IgD-negative memory B cell (primary cell): ENCODE measurements at regions not wholly inside any gene's neighbourhood (a gene's known extent, or its start where the extent isn't known, plus 50 kb on each side); places are given as distances from the start of the nearest gene placed in this dataset.
"Not testable (repeated sequence)": the region's sequence is repeated elsewhere in the genome, so short reads cannot be mapped to it uniquely, and the experiment has no call there.

ENCODE experiments used
- H3K27ac Mint-ChIP-seq, 3 donors: one replicate each; pipeline ENCODE4 v1.8.0; 2020 to 2022; ENCODE audit warnings: mild to moderate bottlenecking in 3 of 3, mixed read lengths in 3 of 3, moderate library complexity in 1 of 3
- H3K27me3 Mint-ChIP-seq: one replicate; pipeline ENCODE4 v1.8.0; 2021; ENCODE audit warnings: mixed read lengths
- H3K36me3 Mint-ChIP-seq: one replicate; pipeline ENCODE4 v1.8.0; 2020; ENCODE audit warnings: mild to moderate bottlenecking, mixed read lengths
- H3K4me1 Mint-ChIP-seq, 3 donors: one replicate each; pipeline ENCODE4 v1.8.0; 2020 to 2022; ENCODE audit warnings: mixed read lengths in 3 of 3, mild to moderate bottlenecking in 1 of 3
- H3K4me3 Mint-ChIP-seq, 4 donors: one replicate each; pipeline ENCODE4 v1.8.0; 2020 to 2022; ENCODE audit warnings: mild to moderate bottlenecking in 4 of 4, mixed read lengths in 4 of 4, moderate library complexity in 3 of 4
- H3K9me3 Mint-ChIP-seq, 3 donors: one replicate each; pipeline ENCODE4 v1.8.0; 2020 to 2021; ENCODE audit warnings: mixed read lengths in 3 of 3, mild to moderate bottlenecking in 1 of 3

GRCh38 chr9:115416299-115416698, 298.3 kb upstream of the TNC start:
- Mint-ChIP-seq H3K4me1 (peaks cover 0 to 4% (median 2%) of the 10 kb centered on the region in 3 donors), H3K9me3 (peaks cover 4 to 8% (median 6%) of the 10 kb centered on the region in 3 donors), H3K4me3 (no peak overlapping the region), H3K27ac (no peak overlapping the region), H3K36me3 (no peaks in the 10 kb centered on the region), H3K27me3 (peaks cover 1% of the 10 kb centered on the region)

- not testable (repeated sequence) for H3K4me1 Mint-ChIP-seq, H3K4me3 Mint-ChIP-seq, H3K27ac Mint-ChIP-seq, H3K36me3 Mint-ChIP-seq, H3K27me3 Mint-ChIP-seq
- peaks cover 4 to 13% (median 9%) of the 10 kb centered on the region in 3 donors for H3K9me3 Mint-ChIP-seq
Observed at GRCh38 chr9:115418181-115418580, 300.2 kb upstream of the TNC start.

- no peaks in the 10 kb centered on the region for H3K4me1 Mint-ChIP-seq
- no peak overlapping the region for H3K4me3 Mint-ChIP-seq
- no peaks in the 10 kb centered on the region for H3K36me3 Mint-ChIP-seq
- no peaks in the 10 kb centered on the region for H3K27me3 Mint-ChIP-seq
- H3K9me3 Mint-ChIP-seq: peaks cover 9 to 24% (median 13%) of the 10 kb centered on the region in 3 donors
- peak overlapping the region in 1 of 3 donors; percentile 35 for H3K27ac Mint-ChIP-seq
Observed at GRCh38 chr9:115422932-115423440, 305.0 kb upstream of the TNC start.

GRCh38 chr9:115423646-115424045, 305.7 kb upstream of the TNC start:
- Mint-ChIP-seq H3K9me3 (peaks cover 9 to 24% (median 13%) of the 10 kb centered on the region in 3 donors), H3K4me1 (no peaks in the 10 kb centered on the region), H3K4me3 (no peak overlapping the region), H3K27me3 (no peaks in the 10 kb centered on the region), H3K36me3 (no peaks in the 10 kb centered on the region), H3K27ac (no peak overlapping the region)

GRCh38 chr9:115425601-115426000, 307.6 kb upstream of the TNC start:
- Mint-ChIP-seq H3K4me3 (no peak overlapping the region), H3K36me3 (no peaks in the 10 kb centered on the region), H3K4me1 (no peaks in the 10 kb centered on the region), H3K27ac (no peak overlapping the region), H3K9me3 (peaks cover 9 to 23% (median 10%) of the 10 kb centered on the region in 3 donors), H3K27me3 (no peaks in the 10 kb centered on the region)

GRCh38 chr9:115437418-115437817, 319.5 kb upstream of the TNC start:
- Mint-ChIP-seq H3K27me3 (no peaks in the 10 kb centered on the region), H3K4me3 (no peak overlapping the region), H3K4me1 (no peaks in the 10 kb centered on the region), H3K9me3 (peaks cover 0 to 5% (median 4%) of the 10 kb centered on the region in 3 donors), H3K27ac (no peak overlapping the region), H3K36me3 (no peaks in the 10 kb centered on the region)

- Mint-ChIP-seq H3K27ac (no peak overlapping the region), H3K27me3 (no peaks in the 10 kb centered on the region), H3K4me3 (no peak overlapping the region), H3K4me1 (no peaks in the 10 kb centered on the region), H3K36me3 (peaks cover 2% of the 10 kb centered on the region), H3K9me3 (peaks cover 0 to 5% (median 2%) of the 10 kb centered on the region in 3 donors)
Observed at GRCh38 chr9:115439641-115440040, 321.7 kb upstream of the TNC start.

- H3K27me3 Mint-ChIP-seq: no peaks in the 10 kb centered on the region
- H3K4me1 Mint-ChIP-seq: no peaks in the 10 kb centered on the region
- H3K9me3 Mint-ChIP-seq: no peaks in the 10 kb centered on the region
- no peak overlapping the region for H3K27ac Mint-ChIP-seq
- peaks cover 2% of the 10 kb centered on the region for H3K36me3 Mint-ChIP-seq
- no peak overlapping the region for H3K4me3 Mint-ChIP-seq
Observed at GRCh38 chr9:115442054-115442453, 324.1 kb upstream of the TNC start.

GRCh38 chr9:115443890-115444289, 325.9 kb upstream of the TNC start:
- Mint-ChIP-seq H3K27me3 (no peaks in the 10 kb centered on the region), H3K4me3 (no peak overlapping the region), H3K4me1 (no peaks in the 10 kb centered on the region), H3K9me3 (peaks cover 0 to 3% (median 0%) of the 10 kb centered on the region in 3 donors), H3K36me3 (peaks cover 2% of the 10 kb centered on the region), H3K27ac (no peak overlapping the region)

- H3K36me3 Mint-ChIP-seq: peaks cover 2% of the 10 kb centered on the region
- H3K27me3 Mint-ChIP-seq: peaks cover under 1% of the 10 kb centered on the region
- H3K4me3 Mint-ChIP-seq: no peak overlapping the region
- no peak overlapping the region for H3K27ac Mint-ChIP-seq
- no peaks in the 10 kb centered on the region for H3K4me1 Mint-ChIP-seq
- peaks cover 0 to 3% (median 0%) of the 10 kb centered on the region in 3 donors for H3K9me3 Mint-ChIP-seq
Observed at GRCh38 chr9:115444959-115445358, 327.0 kb upstream of the TNC start.

- Mint-ChIP-seq H3K27ac (no peak overlapping the region), H3K27me3 (peaks cover 1% of the 10 kb centered on the region), H3K4me3 (no peak overlapping the region), H3K9me3 (peaks cover 0 to 3% (median 0%) of the 10 kb centered on the region in 3 donors), H3K36me3 (peaks cover 2% of the 10 kb centered on the region), H3K4me1 (no peaks in the 10 kb centered on the region)
Observed at GRCh38 chr9:115445655-115446054, 327.7 kb upstream of the TNC start.

GRCh38 chr9:115456515-115456914, 338.6 kb upstream of the TNC start:
- Mint-ChIP-seq H3K9me3 (peaks cover 0 to 7% (median 2%) of the 10 kb centered on the region in 3 donors), H3K27ac (no peak overlapping the region), H3K27me3 (peaks cover 9% of the 10 kb centered on the region), H3K4me1 (no peaks in the 10 kb centered on the region), H3K4me3 (no peak overlapping the region), H3K36me3 (no peaks in the 10 kb centered on the region)

GRCh38 chr9:115461280-115461679, 343.3 kb upstream of the TNC start:
- H3K4me3 Mint-ChIP-seq: no peak overlapping the region

GRCh38 chr9:115462623-115463022, 344.7 kb upstream of the TNC start:
- Mint-ChIP-seq H3K27me3 (peaks cover 4% of the 10 kb centered on the region), H3K27ac (no peak overlapping the region), H3K9me3 (peaks cover 0 to 7% (median 2%) of the 10 kb centered on the region in 3 donors), H3K4me3 (no peak overlapping the region), H3K36me3 (no peaks in the 10 kb centered on the region), H3K4me1 (no peaks in the 10 kb centered on the region)

More at GRCh38 chr9:115461280-115461679, 343.3 kb upstream of the TNC start:
- H3K36me3 Mint-ChIP-seq: no peaks in the 10 kb centered on the region
- no peaks in the 10 kb centered on the region for H3K4me1 Mint-ChIP-seq
- peaks cover 7% of the 10 kb centered on the region for H3K27me3 Mint-ChIP-seq
- H3K27ac Mint-ChIP-seq: no peak overlapping the region
- peaks cover 0 to 7% (median 2%) of the 10 kb centered on the region in 3 donors for H3K9me3 Mint-ChIP-seq

- Mint-ChIP-seq H3K9me3 (no peaks in the 10 kb centered on the region), H3K27me3 (peaks cover 2% of the 10 kb centered on the region), H3K4me3 (no peak overlapping the region), H3K36me3 (no peaks in the 10 kb centered on the region), H3K27ac (no peak overlapping the region), H3K4me1 (no peaks in the 10 kb centered on the region)
Observed at GRCh38 chr9:115466756-115467155, 348.8 kb upstream of the TNC start.

GRCh38 chr9:115469841-115470240, 351.9 kb upstream of the TNC start:
- H3K27me3 Mint-ChIP-seq: peaks cover 2% of the 10 kb centered on the region
- no peak overlapping the region for H3K27ac Mint-ChIP-seq
- no peaks in the 10 kb centered on the region for H3K9me3 Mint-ChIP-seq
- no peaks in the 10 kb centered on the region for H3K4me1 Mint-ChIP-seq
- H3K36me3 Mint-ChIP-seq: no peaks in the 10 kb centered on the region
- no peak overlapping the region for H3K4me3 Mint-ChIP-seq
